Gastrocnemius medialis (tissue), 4 donors: ENCODE measurements at regions not wholly inside any gene's neighbourhood (a gene's known extent, or its start where the extent isn't known, plus 50 kb on each side); places are given as distances from the start of the nearest gene placed in this dataset.

Experiments
- ATAC-seq, 2 donors: fragments of 150-250 bp; one replicate each; pipeline ENCODE4 v1.9.1; 2016
- DNase-seq, 2 donors: peaks; one replicate each; pipeline ENCODE4 v3.0.0-alpha.2; 2019
- H3K27ac ChIP-seq, 4 donors: fragments of 200-600 bp; sonication (generic); 1 replicate in 1 of 4; 2 replicates in 3 of 4; pipeline ENCODE4 v1.5.1; 2016 to 2018; ENCODE audit warnings: mild to moderate bottlenecking in 2 of 4, moderate library complexity in 1 of 4
- H3K27me3 ChIP-seq, 3 donors: fragments of 200-600 bp; sonication (generic) in 2 of 3; 1 replicate in 1 of 3; 2 replicates in 2 of 3; pipeline versions ENCODE4 v1.5.1 to v1.6.0; 2016 to 2019; ENCODE audit warnings: mild to moderate bottlenecking in 1 of 3, moderate library complexity in 1 of 3
- H3K36me3 ChIP-seq, 2 donors: fragments of 200-600 bp; sonication (generic) in 1 of 2; one replicate each; pipeline ENCODE4 v1.5.1; 2017 to 2018
- H3K4me1 ChIP-seq, 2 donors: fragments of 200-600 bp; sonication (generic) in 1 of 2; one replicate each; pipeline ENCODE4 v1.5.1; 2016 to 2017; ENCODE audit warnings: mild to moderate bottlenecking in 2 of 2
- H3K4me3 ChIP-seq, 4 donors: fragments of 200-600 bp; sonication (generic) in 3 of 4; 1 replicate in 1 of 4; 2 replicates in 3 of 4; pipeline ENCODE4 v1.5.1; 2016 to 2019; ENCODE audit warnings: mild to moderate bottlenecking in 2 of 4
- H3K9me3 ChIP-seq, 3 donors: fragments of 200-600 bp; sonication (generic) in 2 of 3; 1 replicate in 1 of 3; 2 replicates in 2 of 3; pipeline ENCODE4 v1.5.1; 2016 to 2019
- POLR2A ChIP-seq, 2 donors: fragments of 450-650 bp; IDR thresholded peaks; one replicate each; pipeline ENCODE4 v1.6.1; 2017; ENCODE audit warnings: antibody characterized with exemption in 2 of 2, mild to moderate bottlenecking in 2 of 2, moderate library complexity in 2 of 2
- in situ Hi-C, 4 donors: fragments of 200-750 bp; cut with MboI; loops; one replicate each; pipeline versions ENCODE4 v1.15.0 to v1.8.0; 2017; ENCODE audit warnings: low sequenced_read_pairs in 4 of 4
- intact Hi-C: fragments of 100-400 bp; cut with DNase I; formaldehyde crosslinking; loops from one replicate; pipeline ENCODE4 v1.15.1; 2023; ENCODE audit warnings: low total_unique reads
- TF ChIP-seq, protein P1 (sequence below), 5 experiments: fragments of 450-650 bp in 3 of 5; fragments of 200-600 bp in 2 of 5; sonication (generic) in 2 of 5; IDR thresholded peaks in 4 of 5; conservative IDR thresholded peaks in 1 of 5; 1 replicate in 4 of 5; 2 replicates in 1 of 5; pipeline ENCODE4 v1.5.1; 2016 to 2019; ENCODE audit warnings: antibody characterized with exemption in 5 of 5, mild to moderate bottlenecking in 3 of 5, moderate library complexity in 3 of 5

DNA sequence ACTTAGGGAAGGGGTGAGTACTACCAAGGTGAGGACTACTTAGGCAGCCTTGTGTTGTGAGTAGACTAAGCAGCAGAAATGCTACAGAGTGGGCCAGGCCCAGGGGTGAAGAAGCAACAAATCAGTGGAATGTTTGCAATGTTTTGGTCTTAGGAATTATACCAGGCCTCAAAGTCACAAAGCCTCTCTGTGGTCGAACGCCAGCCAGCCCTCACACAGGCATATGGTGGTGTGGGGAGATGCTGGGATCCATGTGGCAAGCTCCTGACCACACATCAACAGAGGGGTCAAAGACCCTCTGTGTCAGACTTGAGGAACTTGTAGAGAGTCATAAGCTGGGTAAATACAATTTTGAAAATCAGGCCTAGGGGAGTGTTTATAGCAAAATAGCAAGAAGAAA is 153.8 kb upstream of the KLF3 start:
- no peak for ATAC-seq
- in situ Hi-C loops = loop anchor here in 1 of 4 donors (25.0 kb wide), 1 partner anchor 98 kb away; no protein-coding TSS in a partner anchor
- H3K27me3 ChIP-seq = no peaks in the 10 kb centered on the region
- H3K4me1 ChIP-seq = no peaks in the 10 kb centered on the region
- intact Hi-C loops = no loop called here
- DNase-seq = no peak
- TF ChIP-seq POLR2A (IDR thresholded peaks at IDR 0.05) = no peak
- TF ChIP-seq, protein P1, sequence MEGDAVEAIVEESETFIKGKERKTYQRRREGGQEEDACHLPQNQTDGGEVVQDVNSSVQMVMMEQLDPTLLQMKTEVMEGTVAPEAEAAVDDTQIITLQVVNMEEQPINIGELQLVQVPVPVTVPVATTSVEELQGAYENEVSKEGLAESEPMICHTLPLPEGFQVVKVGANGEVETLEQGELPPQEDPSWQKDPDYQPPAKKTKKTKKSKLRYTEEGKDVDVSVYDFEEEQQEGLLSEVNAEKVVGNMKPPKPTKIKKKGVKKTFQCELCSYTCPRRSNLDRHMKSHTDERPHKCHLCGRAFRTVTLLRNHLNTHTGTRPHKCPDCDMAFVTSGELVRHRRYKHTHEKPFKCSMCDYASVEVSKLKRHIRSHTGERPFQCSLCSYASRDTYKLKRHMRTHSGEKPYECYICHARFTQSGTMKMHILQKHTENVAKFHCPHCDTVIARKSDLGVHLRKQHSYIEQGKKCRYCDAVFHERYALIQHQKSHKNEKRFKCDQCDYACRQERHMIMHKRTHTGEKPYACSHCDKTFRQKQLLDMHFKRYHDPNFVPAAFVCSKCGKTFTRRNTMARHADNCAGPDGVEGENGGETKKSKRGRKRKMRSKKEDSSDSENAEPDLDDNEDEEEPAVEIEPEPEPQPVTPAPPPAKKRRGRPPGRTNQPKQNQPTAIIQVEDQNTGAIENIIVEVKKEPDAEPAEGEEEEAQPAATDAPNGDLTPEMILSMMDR (IDR thresholded peaks at IDR 0.05 in 4 of 5, conservative IDR thresholded peaks at IDR 0.05 in 1 of 5) = no peak
- no peaks in the 10 kb centered on the region for H3K9me3 ChIP-seq
- no peak overlapping the region for H3K27ac ChIP-seq
- no peak overlapping the region for H3K4me3 ChIP-seq
- H3K36me3 ChIP-seq = no peaks in the 10 kb centered on the region

DNA sequence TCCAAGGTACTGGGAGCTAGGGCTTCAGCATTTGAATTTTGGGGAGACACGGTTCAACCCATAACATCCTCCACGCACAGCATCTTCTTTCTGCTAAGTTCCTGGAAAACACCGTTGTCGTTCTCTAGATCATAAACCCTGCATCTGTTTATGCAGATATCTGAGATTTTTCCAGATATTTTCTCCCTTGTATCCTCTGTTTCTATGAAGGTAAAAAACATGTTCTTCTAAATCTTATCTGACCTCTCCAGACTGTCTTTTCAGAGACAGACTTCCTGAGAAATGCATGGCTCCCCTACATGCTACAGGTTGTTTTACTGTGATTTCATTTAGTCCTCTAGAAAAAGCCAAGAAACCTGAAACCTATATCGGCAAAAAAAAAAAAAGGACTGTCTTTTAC is 152.3 kb upstream of the KLF3 start:
- no peak for ATAC-seq
- intact Hi-C loops = no loop called here
- no peak overlapping the region for H3K27ac ChIP-seq

DNA sequence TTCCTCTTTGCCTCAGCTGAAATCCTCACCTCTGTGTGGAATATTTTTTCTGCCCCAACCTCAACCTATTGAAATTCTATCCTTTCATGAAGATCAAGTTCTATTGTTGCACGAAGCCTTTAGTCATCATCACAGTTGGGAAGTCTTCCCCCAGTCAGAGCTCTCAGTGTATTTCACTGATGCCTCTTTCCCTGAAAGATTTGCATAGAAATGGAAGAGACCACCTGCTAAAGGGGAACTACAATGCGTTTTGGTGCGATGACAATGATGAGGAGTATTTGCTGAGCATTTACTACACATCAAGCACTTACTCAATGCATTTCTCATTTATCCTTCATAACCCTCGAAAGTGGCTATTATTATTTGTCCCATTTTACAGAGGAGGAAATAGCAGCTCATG is 151.2 kb upstream of the KLF3 start:
- Histone ChIP-seq H3K36me3 (no peaks in the 10 kb centered on the region), H3K4me3 (no peak overlapping the region), H3K27ac (no peak overlapping the region), H3K27me3 (no peaks in the 10 kb centered on the region), H3K9me3 (no peaks in the 10 kb centered on the region), H3K4me1 (no peaks in the 10 kb centered on the region)
- DNase-seq (no peak), ATAC-seq (no peak)
- intact Hi-C loops (no loop called here), in situ Hi-C loops (loop anchor here in 1 of 4 donors (25.0 kb wide), 1 partner anchor 101 kb away; no protein-coding TSS in a partner anchor)
- TF ChIP-seq, protein P1 (IDR thresholded peaks at IDR 0.05 in 4 of 5, conservative IDR thresholded peaks at IDR 0.05 in 1 of 5) = no peak
- TF ChIP-seq POLR2A (IDR thresholded peaks at IDR 0.05) = no peak

More for the DNA sequence above, 152.3 kb upstream of the KLF3 start:
- Histone ChIP-seq H3K4me3 (no peak overlapping the region), H3K36me3 (no peaks in the 10 kb centered on the region), H3K4me1 (no peaks in the 10 kb centered on the region), H3K9me3 (no peaks in the 10 kb centered on the region), H3K27me3 (no peaks in the 10 kb centered on the region)
- TF ChIP-seq POLR2A (IDR thresholded peaks at IDR 0.05) = no peak
- TF ChIP-seq, protein P1 (IDR thresholded peaks at IDR 0.05 in 4 of 5, conservative IDR thresholded peaks at IDR 0.05 in 1 of 5) = no peak
- DNase-seq = no peak
- in situ Hi-C loops = loop anchor here in 1 of 4 donors (25.0 kb wide), 1 partner anchor 99 kb away; no protein-coding TSS in a partner anchor

DNA sequence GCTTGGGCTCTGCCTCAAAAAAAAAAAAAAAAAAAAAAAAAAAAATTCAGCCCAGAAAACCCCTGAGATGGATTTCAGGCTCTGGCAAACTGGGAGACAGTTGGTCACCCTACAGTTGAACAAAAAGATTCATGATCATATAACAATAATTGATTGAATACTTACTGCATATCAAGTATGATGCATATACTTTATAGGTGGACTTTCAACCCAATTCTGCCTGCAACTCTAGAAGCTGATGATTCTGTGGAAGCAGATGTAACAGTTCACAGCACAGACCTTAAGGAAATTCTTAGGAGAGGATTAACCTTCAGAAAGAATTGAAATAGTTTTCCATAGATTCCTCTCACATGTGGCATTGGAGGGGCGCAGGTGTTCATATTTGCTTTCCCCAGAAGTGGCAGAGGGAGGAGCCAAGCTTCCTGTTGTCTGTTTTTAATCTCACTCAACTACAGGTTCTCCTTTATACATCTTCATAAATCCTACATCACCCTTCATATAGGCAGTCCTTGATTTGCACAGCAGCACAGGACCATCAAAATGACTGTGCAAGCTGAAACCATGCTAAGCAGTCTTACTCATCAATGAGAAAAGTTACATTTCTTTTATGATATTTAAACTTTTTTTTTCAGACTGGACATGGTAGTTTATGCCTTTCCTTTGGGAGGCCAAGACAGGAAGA is 149.4 kb upstream of the KLF3 start:
- intact Hi-C loops (no loop called here), in situ Hi-C loops (loop anchor here in 1 of 4 donors (25.0 kb wide), 1 partner anchor 102 kb away; no protein-coding TSS in a partner anchor)
- no peaks in the 10 kb centered on the region for H3K27me3 ChIP-seq
- TF ChIP-seq, protein P1 (IDR thresholded peaks at IDR 0.05 in 4 of 5, conservative IDR thresholded peaks at IDR 0.05 in 1 of 5) = no peak
- no peak for DNase-seq
- no peak for ATAC-seq
- H3K9me3 ChIP-seq = no peaks in the 10 kb centered on the region
- H3K4me3 ChIP-seq = no peak overlapping the region
- no peak overlapping the region for H3K27ac ChIP-seq
- no peaks in the 10 kb centered on the region for H3K4me1 ChIP-seq
- H3K36me3 ChIP-seq = no peaks in the 10 kb centered on the region
